K562 (cell line): ENCODE measurements at regions not wholly inside any gene's neighbourhood (a gene's known extent, or its start where the extent isn't known, plus 50 kb on each side); places are given as distances from the start of the nearest gene placed in this dataset.

ENCODE experiments used
- ATAC-seq: fragments of 200-7000 bp; cut with Tn5 transposase; 3 replicates; pipeline ENCODE4 v1.9.1; 2020; ENCODE audit warnings: moderate library complexity
- BruUV-seq: library from RNA; stranded (reverse); fragments of 400-500 nt; replicated peaks from 2 replicates; lab custom pipeline; 2021; lab: Mats Ljungman, UMichigan
- CTCF ChIA-PET: fragments of 300-600 bp; formaldehyde crosslinking; extraction: SDS; loops from one replicate; lab custom pipeline; 2021; ENCODE audit warnings: low intra/inter-chr PET ratio; lab: Yijun Ruan, JAX
- POLR2A ChIA-PET: fragments of 300-600, 350-650 bp; sonication (Branson Sonifier 250); formaldehyde crosslinking; extraction: SDS; loops from one replicate; lab custom pipeline; 2021; ENCODE audit warnings: antibody characterized with exemption, inconsistent platforms; lab: Yijun Ruan, JAX
- DNase-seq, 4 experiments: peaks; one replicate each; pipeline versions ENCODE4 v3.0.0 to v3.0.0-alpha.2; 2011 to 2018; ENCODE audit warnings: low spot score in 3 of 4, mixed read lengths in 3 of 4; ENCODE audit errors: extremely low read depth in 1 of 4
- FAIRE-seq: peaks from 2 replicates; lab custom pipeline; 2011; peaks lifted over from hg19 to GRCh38; lab: Jason Lieb, UNC
- H2AFZ ChIP-seq: 2 replicates; pipeline ENCODE4 v1.6.0; 2011; ENCODE audit warnings: low read depth, low read length, control low read depth, inconsistent platforms
- H3K27ac ChIP-seq: fragments of 200-600 bp; 3 replicates; pipeline ENCODE4 v1.8.0; 2011; ENCODE audit warnings: low read depth, mild to moderate bottlenecking, control low read depth, inconsistent platforms, low read length, moderate library complexity, mixed read lengths; ENCODE audit errors: extremely low read depth
- H3K27me3 ChIP-seq, 2 experiments: fragments of 300-600 bp in 1 of 2; 2 replicates in 1 of 2; 3 replicates in 1 of 2; pipeline versions ENCODE4 v1.6.0 to v1.8.0; 2011; ENCODE audit warnings: inconsistent platforms in 2 of 2, low read length in 2 of 2, mild to moderate bottlenecking in 1 of 2, mixed read lengths in 1 of 2, moderate library complexity in 1 of 2; ENCODE audit not compliant: control insufficient read depth in 2 of 2, insufficient read depth in 2 of 2
- H3K36me3 ChIP-seq: fragments of 300-600 bp; 3 replicates; pipeline ENCODE4 v1.8.0; 2011; ENCODE audit warnings: mild to moderate bottlenecking, low read length, inconsistent platforms; ENCODE audit not compliant: control insufficient read depth, insufficient read depth
- H3K4me1 ChIP-seq, 2 experiments: fragments of 200-600 bp in 1 of 2; replicated peaks in 1 of 2; 2 replicates in 1 of 2; 3 replicates in 1 of 2; pipeline versions ENCODE4 v1.5.1 to v1.8.0; 2011; ENCODE audit warnings: inconsistent platforms in 2 of 2, low read length in 2 of 2, mild to moderate bottlenecking in 1 of 2, mixed read lengths in 1 of 2, moderate library complexity in 1 of 2; ENCODE audit not compliant: control insufficient read depth in 2 of 2, insufficient read depth in 2 of 2
- H3K4me2 ChIP-seq: 2 replicates; pipeline ENCODE4 v1.6.1; 2011; ENCODE audit warnings: low read length, control low read depth, inconsistent platforms, mixed read lengths; ENCODE audit not compliant: insufficient read depth
- H3K4me3 ChIP-seq: fragments of 200-600 bp; sonication (generic), shearing (Covaris generic); 2 replicates; pipeline ENCODE4 v1.5.1; 2016; ENCODE audit warnings: control low read depth, inconsistent platforms
- H3K79me2 ChIP-seq: fragments of 200-600 bp; 3 replicates; pipeline ENCODE4 v1.8.0; 2011; ENCODE audit warnings: low read length, inconsistent platforms; ENCODE audit not compliant: control insufficient read depth, insufficient read depth
- H3K9ac ChIP-seq, 2 experiments: 2 replicates each; pipeline versions ENCODE4 v1.6.0 to v1.6.1; 2011; ENCODE audit warnings: low read depth in 2 of 2, low read length in 2 of 2, control low read depth in 1 of 2, inconsistent platforms in 1 of 2, mild to moderate bottlenecking in 1 of 2, mixed read lengths in 1 of 2; ENCODE audit not compliant: insufficient read depth in 1 of 2
- H3K9me1 ChIP-seq: one replicate; pipeline ENCODE4 v1.6.0; 2011; ENCODE audit warnings: inconsistent platforms, mild to moderate bottlenecking, low read length, moderate library complexity; ENCODE audit not compliant: control insufficient read depth, insufficient read depth
- H3K9me3 ChIP-seq: replicated peaks from 2 replicates; pipeline ENCODE4 v1.5.1; 2011; ENCODE audit warnings: low read depth, low read length, inconsistent platforms; ENCODE audit not compliant: control insufficient read depth, insufficient read depth
- H4K20me1 ChIP-seq: replicated peaks from 2 replicates; pipeline ENCODE4 v1.6.1; 2011; ENCODE audit warnings: low read length, inconsistent platforms, mixed read lengths; ENCODE audit not compliant: control insufficient read depth, insufficient read depth
- ELF4 ChIP-seq: fragments of 450-650 bp; formaldehyde crosslinking; IDR thresholded peaks from 2 replicates; pipeline ENCODE4 v1.4.0; 2022; ENCODE audit warnings: missing genetic modification characterization
- HNRNPUL1 ChIP-seq: fragments of 200-400 bp; formaldehyde crosslinking; IDR thresholded peaks from 2 replicates; pipeline ENCODE4 v1.6.1; 2017; ENCODE audit warnings: low read length
- NFRKB ChIP-seq: fragments of 450-650 bp; IDR thresholded peaks from 2 replicates; pipeline ENCODE4 v1.6.1; 2016; ENCODE audit warnings: low read depth
- NR2C1 ChIP-seq, 2 experiments: fragments of 450-650 bp; IDR thresholded peaks; 2 replicates each; pipeline ENCODE4 v1.6.1; 2017; ENCODE audit warnings: mild to moderate bottlenecking in 2 of 2, antibody characterized with exemption in 1 of 2, inconsistent platforms in 1 of 2, missing compliant biosample characterization in 1 of 2, missing genetic modification characterization in 1 of 2
- RNF2 ChIP-seq: sonication (generic); IDR thresholded peaks from 2 replicates; pipeline ENCODE4 v1.6.1; 2016
- ZNF143 ChIP-seq: sonication (generic); formaldehyde crosslinking; IDR thresholded peaks from 2 replicates; pipeline ENCODE4 v1.9.0; 2022; ENCODE audit warnings: mild to moderate bottlenecking, missing genetic modification reagents
- WGBS: fragments of 100-300 bp; shearing (Covaris generic); methylation state at CpG from one replicate; pipeline ENCODE4 v1.1.6; 2016; ENCODE audit warnings: low coverage, mixed read lengths; ENCODE audit not compliant: insufficient coverage; ENCODE audit errors: missing lambda C conversion rate; 5-methylcytosine and 5-hydroxymethylcytosine counted together
- in situ Hi-C: fragments of 300-500 bp; cut with MboI; formaldehyde crosslinking; loops from 4 replicates; pipeline ENCODE4 v1.15.0; 2018; ENCODE audit warnings: inconsistent platforms, mixed read lengths
- intact Hi-C: fragments of 100-400 bp; cut with micrococcal nuclease; formaldehyde crosslinking; loops from 2 replicates; pipeline ENCODE4 v1.14.2; 2022
- TF ChIP-seq, protein P1 (sequence below): fragments of 250-450 bp; sonication (Bioruptor Pico); IDR thresholded peaks from 2 replicates; pipeline ENCODE4 v1.8.0; 2022; ENCODE audit warnings: inconsistent platforms
- TF ChIP-seq, protein P2 (sequence below), 3 experiments: fragments of 200-800 bp in 1 of 3; sonication (Bioruptor generic) in 1 of 3; sonication (generic) in 1 of 3; formaldehyde crosslinking in 1 of 3; IDR thresholded peaks; 2 replicates each; pipeline versions ENCODE4 v1.6.1 to v1.8.0; 2016 to 2022; ENCODE audit warnings: mild to moderate bottlenecking in 2 of 3, missing compliant biosample characterization in 2 of 3, missing genetic modification characterization in 2 of 3, missing genetic modification reagents in 1 of 3
- TF ChIP-seq, protein P3 (sequence below): sonication (generic); formaldehyde crosslinking; IDR thresholded peaks from 2 replicates; pipeline ENCODE4 v1.8.1; 2023; ENCODE audit warnings: mild to moderate bottlenecking, missing genetic modification reagents, moderate library complexity
- TF ChIP-seq, protein P4 (sequence below): sonication (generic); formaldehyde crosslinking; IDR thresholded peaks from 2 replicates; pipeline ENCODE4 v1.8.0; 2022; ENCODE audit warnings: mild to moderate bottlenecking, missing genetic modification reagents

DNA sequence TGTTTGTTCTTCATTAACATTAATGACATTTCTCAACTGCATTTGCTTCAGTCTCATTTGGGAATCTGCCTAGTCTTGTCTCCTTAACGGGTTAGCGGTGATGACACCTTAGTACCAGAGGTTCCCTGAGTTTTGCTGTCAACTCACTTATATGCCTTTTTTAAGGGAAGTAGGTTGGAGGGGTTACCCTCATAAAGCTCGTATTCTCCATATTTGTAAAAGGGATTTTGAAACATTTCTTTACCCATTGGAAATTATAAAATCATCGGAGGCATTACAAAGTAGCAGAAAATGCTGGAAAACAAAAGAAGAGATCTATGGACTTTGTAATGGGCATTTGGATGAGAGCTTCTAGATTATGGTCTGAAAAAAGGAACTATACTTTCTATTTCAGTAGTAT, 88.7 kb upstream of the PRDM1 start:
- 33% methylated on average over 4 of the region's 4 CpGs for WGBS
- TF ChIP-seq, protein P1, sequence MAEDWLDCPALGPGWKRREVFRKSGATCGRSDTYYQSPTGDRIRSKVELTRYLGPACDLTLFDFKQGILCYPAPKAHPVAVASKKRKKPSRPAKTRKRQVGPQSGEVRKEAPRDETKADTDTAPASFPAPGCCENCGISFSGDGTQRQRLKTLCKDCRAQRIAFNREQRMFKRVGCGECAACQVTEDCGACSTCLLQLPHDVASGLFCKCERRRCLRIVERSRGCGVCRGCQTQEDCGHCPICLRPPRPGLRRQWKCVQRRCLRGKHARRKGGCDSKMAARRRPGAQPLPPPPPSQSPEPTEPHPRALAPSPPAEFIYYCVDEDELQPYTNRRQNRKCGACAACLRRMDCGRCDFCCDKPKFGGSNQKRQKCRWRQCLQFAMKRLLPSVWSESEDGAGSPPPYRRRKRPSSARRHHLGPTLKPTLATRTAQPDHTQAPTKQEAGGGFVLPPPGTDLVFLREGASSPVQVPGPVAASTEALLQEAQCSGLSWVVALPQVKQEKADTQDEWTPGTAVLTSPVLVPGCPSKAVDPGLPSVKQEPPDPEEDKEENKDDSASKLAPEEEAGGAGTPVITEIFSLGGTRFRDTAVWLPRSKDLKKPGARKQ (CRISPR knock-in tag), result no peak
- TF ChIP-seq ELF4 (CRISPR knock-in tag), result no peak
- TF ChIP-seq, protein P2, sequence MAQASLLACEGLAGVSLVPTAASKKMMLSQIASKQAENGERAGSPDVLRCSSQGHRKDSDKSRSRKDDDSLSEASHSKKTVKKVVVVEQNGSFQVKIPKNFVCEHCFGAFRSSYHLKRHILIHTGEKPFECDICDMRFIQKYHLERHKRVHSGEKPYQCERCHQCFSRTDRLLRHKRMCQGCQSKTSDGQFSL (CRISPR knock-in tag; IDR thresholded peaks at IDR 0.05), result no peak
- TF ChIP-seq, protein P2 (tag; IDR thresholded peaks at IDR 0.05), result no peak
- TF ChIP-seq, protein P3, sequence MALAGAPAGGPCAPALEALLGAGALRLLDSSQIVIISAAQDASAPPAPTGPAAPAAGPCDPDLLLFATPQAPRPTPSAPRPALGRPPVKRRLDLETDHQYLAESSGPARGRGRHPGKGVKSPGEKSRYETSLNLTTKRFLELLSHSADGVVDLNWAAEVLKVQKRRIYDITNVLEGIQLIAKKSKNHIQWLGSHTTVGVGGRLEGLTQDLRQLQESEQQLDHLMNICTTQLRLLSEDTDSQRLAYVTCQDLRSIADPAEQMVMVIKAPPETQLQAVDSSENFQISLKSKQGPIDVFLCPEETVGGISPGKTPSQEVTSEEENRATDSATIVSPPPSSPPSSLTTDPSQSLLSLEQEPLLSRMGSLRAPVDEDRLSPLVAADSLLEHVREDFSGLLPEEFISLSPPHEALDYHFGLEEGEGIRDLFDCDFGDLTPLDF (CRISPR knock-in tag), result no peak
- no peak for TF ChIP-seq NFRKB
- TF ChIP-seq, protein P4, sequence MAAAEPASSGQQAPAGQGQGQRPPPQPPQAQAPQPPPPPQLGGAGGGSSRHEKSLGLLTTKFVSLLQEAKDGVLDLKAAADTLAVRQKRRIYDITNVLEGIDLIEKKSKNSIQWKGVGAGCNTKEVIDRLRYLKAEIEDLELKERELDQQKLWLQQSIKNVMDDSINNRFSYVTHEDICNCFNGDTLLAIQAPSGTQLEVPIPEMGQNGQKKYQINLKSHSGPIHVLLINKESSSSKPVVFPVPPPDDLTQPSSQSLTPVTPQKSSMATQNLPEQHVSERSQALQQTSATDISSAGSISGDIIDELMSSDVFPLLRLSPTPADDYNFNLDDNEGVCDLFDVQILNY (CRISPR knock-in tag), result no peak
- TF ChIP-seq ZNF143 (CRISPR knock-in tag), result no peak
- no peak for TF ChIP-seq HNRNPUL1
- TF ChIP-seq RNF2, result no peak
- no peak for TF ChIP-seq NR2C1 (IDR thresholded peaks at IDR 0.05)
- TF ChIP-seq NR2C1 (tag; IDR thresholded peaks at IDR 0.05), result no peak
- TF ChIP-seq, all 486 proteins: peak for 0
- in situ Hi-C loops, result no loop called here
- Histone ChIP-seq H3K9me1 (no peaks in the 10 kb centered on the region), H3K36me3 (no peaks in the 10 kb centered on the region), H3K4me2 (no peak overlapping the region), H4K20me1 (no peaks in the 10 kb centered on the region), H3K9ac (no peak overlapping the region), H3K79me2 (no peaks in the 10 kb centered on the region), H3K27me3 (no peaks in the 10 kb centered on the region), H3K4me1 (peaks cover 2 to 4% of the 10 kb centered on the region in 2 experiments; a peak in 3 of 5 replicates), H3K9me3 (0 out of 2 replicates have a peak, but pooled peaks cover 3% of the 10 kb centered on the region), H2AFZ (no peak overlapping the region), H3K27ac (no peak overlapping the region), H3K4me3 (no peak overlapping the region)
- DNase-seq (no peak), ATAC-seq (no peak), FAIRE-seq (peak; percentile 58)
- BruUV-seq, result no TSS peak
- ChIA-PET CTCF (no interaction called here), POLR2A (interaction anchor here (1.7 kb wide), 1 partner anchor 13 kb away, joined by 5 read pairs; no protein-coding TSS in a partner anchor)
- intact Hi-C loops, result no loop called here
